Ascending aorta (tissue), 2 donors: ENCODE measurements at regions not wholly inside any gene's neighbourhood (a gene's known extent, or its start where the extent isn't known, plus 50 kb on each side); places are given as distances from the start of the nearest gene placed in this dataset.

Source experiments
- DNase-seq, 2 donors: peaks; one replicate each; pipeline ENCODE4 v3.0.0-alpha.2; 2019; ENCODE audit warnings: low spot score in 2 of 2
- H3K27ac ChIP-seq, 2 donors: fragments of 200-600 bp; sonication (generic); one replicate each; pipeline ENCODE4 v1.5.1; 2016 to 2017; ENCODE audit warnings: mild to moderate bottlenecking in 1 of 2
- H3K27me3 ChIP-seq: fragments of 200-600 bp; sonication (generic); one replicate; pipeline ENCODE4 v1.5.1; 2017
- H3K36me3 ChIP-seq, 2 donors: fragments of 200-600 bp; sonication (generic); one replicate each; pipeline ENCODE4 v1.5.1; 2016
- H3K4me1 ChIP-seq, 2 donors: fragments of 200-600 bp; sonication (generic); one replicate each; pipeline ENCODE4 v1.5.1; 2016 to 2017; ENCODE audit warnings: mild to moderate bottlenecking in 1 of 2
- H3K4me3 ChIP-seq, 2 donors: fragments of 200-600 bp; sonication (generic); one replicate each; pipeline ENCODE4 v1.5.1; 2016 to 2017; ENCODE audit warnings: mild to moderate bottlenecking in 1 of 2
- H3K9me3 ChIP-seq, 2 donors: fragments of 200-600 bp; sonication (generic); one replicate each; pipeline ENCODE4 v1.5.1; 2016
- CTCF ChIP-seq, 3 experiments: fragments of 200-600 bp in 2 of 3; fragments of 450-650 bp in 1 of 3; sonication (generic) in 2 of 3; IDR thresholded peaks; one replicate each; pipeline ENCODE4 v1.5.1; 2016 to 2019; ENCODE audit warnings: antibody characterized with exemption in 3 of 3, mild to moderate bottlenecking in 1 of 3, moderate library complexity in 1 of 3
- intact Hi-C: fragments of 100-400 bp; cut with DNase I; formaldehyde crosslinking; loops from one replicate; pipeline ENCODE4 v1.15.1; 2023

DNA sequence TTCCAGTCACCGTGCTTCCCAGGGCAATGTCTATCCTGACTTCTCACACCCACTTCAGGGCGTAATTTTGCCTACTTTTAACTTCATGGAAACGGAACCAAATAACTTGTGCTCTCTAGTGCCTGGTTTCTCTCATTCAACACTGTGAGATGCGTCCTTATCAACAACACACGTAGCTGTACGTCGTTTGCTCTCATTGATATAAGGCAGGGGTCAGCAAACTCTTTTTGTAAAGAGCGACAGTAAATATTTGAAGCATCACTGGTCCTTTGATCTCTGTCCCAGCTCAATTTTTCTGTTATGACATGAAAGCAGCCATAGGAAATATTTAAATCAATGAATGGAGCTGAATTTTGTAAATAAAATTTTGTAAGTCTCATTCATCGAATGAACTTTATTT is 239.3 kb upstream of the KCNG1 start:
- no peak for DNase-seq
- Histone ChIP-seq H3K27me3 (no peaks in the 10 kb centered on the region), H3K4me3 (no peak overlapping the region), H3K4me1 (no peaks in the 10 kb centered on the region), H3K27ac (no peak overlapping the region), H3K9me3 (no peaks in the 10 kb centered on the region), H3K36me3 (no peaks in the 10 kb centered on the region)
- intact Hi-C loops = no loop called here
- no peak for TF ChIP-seq CTCF (IDR thresholded peaks at IDR 0.05)

GRCh38 chr20:51259455-51259854 is 236.5 kb upstream of the KCNG1 start:
- H3K4me3 ChIP-seq = no peak overlapping the region
- H3K27ac ChIP-seq = no peak overlapping the region
- intact Hi-C loops = no loop called here
- H3K9me3 ChIP-seq = no peaks in the 10 kb centered on the region
- no peak for TF ChIP-seq CTCF (IDR thresholded peaks at IDR 0.05)
- DNase-seq = no peak
- H3K36me3 ChIP-seq = no peaks in the 10 kb centered on the region
- no peaks in the 10 kb centered on the region for H3K4me1 ChIP-seq
- H3K27me3 ChIP-seq = no peaks in the 10 kb centered on the region

DNA sequence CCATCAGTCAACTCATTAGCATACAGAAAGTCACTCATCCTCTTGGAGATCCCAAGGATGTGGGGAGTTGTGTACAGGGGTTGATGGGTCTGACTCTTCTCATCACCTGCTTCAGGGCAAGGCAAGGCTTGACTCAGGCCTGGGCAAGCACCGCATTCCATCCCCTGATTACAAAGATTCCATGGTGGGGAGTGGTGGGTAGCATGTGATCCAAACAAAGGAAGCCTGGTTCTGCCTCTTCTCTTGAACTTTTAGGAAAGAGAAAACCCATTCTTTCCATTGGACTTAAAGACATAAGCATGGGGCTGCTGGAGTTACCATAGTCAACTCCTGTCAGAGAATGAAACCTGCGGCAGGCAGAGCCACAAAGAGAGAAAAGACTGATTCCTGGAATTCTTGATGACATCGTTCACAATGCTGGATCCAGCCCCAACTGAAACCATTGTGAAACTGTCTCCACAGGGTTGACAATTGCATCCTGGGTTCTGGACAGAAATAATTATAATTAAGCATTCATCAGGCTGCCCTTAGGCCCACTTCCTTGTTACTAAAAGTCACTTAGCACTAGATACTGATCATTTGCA is 235.8 kb upstream of the KCNG1 start:
- intact Hi-C loops = no loop called here
- Histone ChIP-seq H3K4me1 (no peaks in the 10 kb centered on the region), H3K27me3 (no peaks in the 10 kb centered on the region), H3K36me3 (no peaks in the 10 kb centered on the region), H3K27ac (no peak overlapping the region), H3K9me3 (no peaks in the 10 kb centered on the region), H3K4me3 (no peak overlapping the region)
- DNase-seq = no peak
- no peak for TF ChIP-seq CTCF (IDR thresholded peaks at IDR 0.05)

DNA sequence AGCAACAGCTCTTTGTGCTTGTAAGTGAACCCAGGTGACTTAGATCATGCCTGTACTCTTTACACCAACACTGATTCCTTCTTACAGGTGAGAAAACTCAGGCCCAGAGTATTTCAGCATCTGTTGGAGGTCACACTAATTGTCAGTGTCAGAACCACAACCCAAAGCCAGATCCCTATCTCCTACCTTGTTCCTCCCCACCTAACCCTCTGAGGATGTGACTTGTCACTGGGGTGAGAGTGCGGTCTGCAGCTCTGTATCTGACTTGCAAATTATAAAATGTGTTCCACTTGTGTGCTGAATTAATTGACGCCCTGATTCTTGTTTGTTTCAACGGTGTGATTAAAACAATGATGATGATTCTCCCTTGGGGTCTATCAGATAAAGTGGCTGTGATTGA is 232.5 kb upstream of the KCNG1 start:
- Histone ChIP-seq H3K27me3 (no peaks in the 10 kb centered on the region), H3K36me3 (no peaks in the 10 kb centered on the region), H3K27ac (no peak overlapping the region), H3K9me3 (no peaks in the 10 kb centered on the region), H3K4me1 (no peaks in the 10 kb centered on the region), H3K4me3 (no peak overlapping the region)
- no peak for TF ChIP-seq CTCF (IDR thresholded peaks at IDR 0.05)
- no peak for DNase-seq
- intact Hi-C loops = no loop called here

- intact Hi-C loops = no loop called here
- no peak overlapping the region for H3K27ac ChIP-seq
- no peak overlapping the region for H3K4me3 ChIP-seq
- no peaks in the 10 kb centered on the region for H3K36me3 ChIP-seq
- no peaks in the 10 kb centered on the region for H3K27me3 ChIP-seq
- no peaks in the 10 kb centered on the region for H3K4me1 ChIP-seq
- no peaks in the 10 kb centered on the region for H3K9me3 ChIP-seq
- TF ChIP-seq CTCF (IDR thresholded peaks at IDR 0.05) = no peak
- no peak for DNase-seq
Observed at GRCh38 chr20:51253280-51253679, 230.4 kb upstream of the KCNG1 start.

- H3K9me3 ChIP-seq = no peaks in the 10 kb centered on the region
Observed at GRCh38 chr20:51249781-51250180, 226.9 kb upstream of the KCNG1 start.

More at GRCh38 chr20:51249781-51250180, 226.9 kb upstream of the KCNG1 start:
- H3K36me3 ChIP-seq = no peaks in the 10 kb centered on the region
- H3K4me1 ChIP-seq = no peaks in the 10 kb centered on the region
- intact Hi-C loops = no loop called here
- H3K27me3 ChIP-seq = no peaks in the 10 kb centered on the region
- no peak for DNase-seq
- H3K4me3 ChIP-seq = no peak overlapping the region
- TF ChIP-seq CTCF (IDR thresholded peaks at IDR 0.05) = no peak
- no peak overlapping the region for H3K27ac ChIP-seq
